Osteoblast (primary cell): ENCODE measurements at regions not wholly inside any gene's neighbourhood (a gene's known extent, or its start where the extent isn't known, plus 50 kb on each side); places are given as distances from the start of the nearest gene placed in this dataset.

Experiments used
- DNase-seq: peaks from one replicate; pipeline ENCODE4 v3.0.0; 2011; ENCODE audit warnings: low spot score, mixed read lengths; ENCODE audit not compliant: insufficient read length; ENCODE audit errors: missing footprints
- H2AFZ ChIP-seq: 2 replicates; pipeline ENCODE4 v1.6.0; 2011; ENCODE audit warnings: mild to moderate bottlenecking, low read length
- H3K27ac ChIP-seq: 2 replicates; pipeline ENCODE4 v1.5.1; 2011; ENCODE audit warnings: mild to moderate bottlenecking, low read depth, low read length, moderate library complexity
- H3K27me3 ChIP-seq: 2 replicates; pipeline ENCODE4 v1.6.0; 2012; ENCODE audit warnings: mild to moderate bottlenecking, control low read depth, inconsistent platforms, low read length, moderate library complexity; ENCODE audit not compliant: insufficient read depth
- H3K36me3 ChIP-seq: 2 replicates; pipeline ENCODE4 v1.5.1; 2011; ENCODE audit warnings: mild to moderate bottlenecking, low read length, control low read depth, moderate library complexity; ENCODE audit not compliant: insufficient read depth
- H3K4me1 ChIP-seq: 2 replicates; pipeline ENCODE4 v1.5.1; 2011; ENCODE audit warnings: mild to moderate bottlenecking, low read length, control low read depth, moderate library complexity; ENCODE audit not compliant: insufficient read depth
- H3K4me2 ChIP-seq: 2 replicates; pipeline ENCODE4 v1.6.0; 2011; ENCODE audit warnings: mild to moderate bottlenecking, low read length; ENCODE audit not compliant: insufficient read depth
- H3K4me3 ChIP-seq: fragments of 200-600 bp; sonication (generic); 3 replicates; pipeline ENCODE4 v1.5.1; 2012; ENCODE audit warnings: mild to moderate bottlenecking, low read length, inconsistent platforms; ENCODE audit not compliant: insufficient read depth
- H3K79me2 ChIP-seq: 2 replicates; pipeline ENCODE4 v1.6.0; 2012; ENCODE audit warnings: mild to moderate bottlenecking, low read length, control low read depth, inconsistent platforms; ENCODE audit not compliant: insufficient read depth
- H3K9me3 ChIP-seq: 2 replicates; pipeline ENCODE4 v1.5.1; 2011; ENCODE audit warnings: low read depth, low read length, control low read depth
- H4K20me1 ChIP-seq: 2 replicates; pipeline ENCODE4 v1.6.0; 2012; ENCODE audit warnings: mild to moderate bottlenecking, low read length, control low read depth; ENCODE audit not compliant: insufficient read depth
- CTCF ChIP-seq: IDR thresholded peaks from 2 replicates; pipeline ENCODE4 v1.5.1; 2011; ENCODE audit warnings: mild to moderate bottlenecking, low read depth, low read length, moderate library complexity; ENCODE audit errors: extremely low read depth

- Histone ChIP-seq H2AFZ (no peak overlapping the region), H3K27ac (no peak overlapping the region), H3K4me1 (peaks cover 4% of the 10 kb centered on the region), H3K27me3 (no peaks in the 10 kb centered on the region), H3K36me3 (no peaks in the 10 kb centered on the region), H3K79me2 (no peaks in the 10 kb centered on the region), H3K4me2 (no peak overlapping the region), H3K4me3 (no peak overlapping the region), H4K20me1 (no peaks in the 10 kb centered on the region), H3K9me3 (no peaks in the 10 kb centered on the region)
- no peak for DNase-seq
- no peak for TF ChIP-seq CTCF
Observed at GRCh38 chr16:54649876-54650275, 280.8 kb upstream of the IRX5 start.

GRCh38 chr16:54648575-54648974 is 282.1 kb upstream of the IRX5 start:
- no peak for TF ChIP-seq CTCF
- H3K4me3 ChIP-seq = no peak overlapping the region

GRCh38 chr16:54647725-54648221 is 282.9 kb upstream of the IRX5 start:
- no peak overlapping the region for H2AFZ ChIP-seq
- no peak overlapping the region for H3K4me3 ChIP-seq
- DNase-seq = no peak

More at GRCh38 chr16:54648575-54648974, 282.1 kb upstream of the IRX5 start:
- Histone ChIP-seq H3K79me2 (no peaks in the 10 kb centered on the region), H2AFZ (no peak overlapping the region), H3K9me3 (no peaks in the 10 kb centered on the region), H3K27ac (no peak overlapping the region), H4K20me1 (no peaks in the 10 kb centered on the region), H3K36me3 (no peaks in the 10 kb centered on the region), H3K4me1 (peaks cover 4% of the 10 kb centered on the region), H3K4me2 (no peak overlapping the region), H3K27me3 (no peaks in the 10 kb centered on the region)
- no peak for DNase-seq

GRCh38 chr16:54647216-54647615 is 283.4 kb upstream of the IRX5 start:
- peak overlapping the region; percentile 39 for H3K4me2 ChIP-seq
- TF ChIP-seq CTCF = no peak
- peaks cover 4% of the 10 kb centered on the region for H3K4me1 ChIP-seq
- H3K79me2 ChIP-seq = no peaks in the 10 kb centered on the region
- no peak overlapping the region for H3K4me3 ChIP-seq
- H2AFZ ChIP-seq = no peak overlapping the region
- no peak for DNase-seq
- H3K27me3 ChIP-seq = peaks cover 5% of the 10 kb centered on the region
- H3K9me3 ChIP-seq = no peaks in the 10 kb centered on the region
- H3K36me3 ChIP-seq = no peaks in the 10 kb centered on the region
- no peaks in the 10 kb centered on the region for H4K20me1 ChIP-seq
- no peak overlapping the region for H3K27ac ChIP-seq

More at GRCh38 chr16:54647725-54648221, 282.9 kb upstream of the IRX5 start:
- H4K20me1 ChIP-seq = no peaks in the 10 kb centered on the region
- H3K4me2 ChIP-seq = peak overlapping the region; percentile 39
- no peaks in the 10 kb centered on the region for H3K36me3 ChIP-seq
- peaks cover 4% of the 10 kb centered on the region for H3K4me1 ChIP-seq
- no peak overlapping the region for H3K27ac ChIP-seq
- H3K27me3 ChIP-seq = peaks cover 5% of the 10 kb centered on the region
- no peaks in the 10 kb centered on the region for H3K9me3 ChIP-seq
- no peak for TF ChIP-seq CTCF
- no peaks in the 10 kb centered on the region for H3K79me2 ChIP-seq
